T47D (cell line): ENCODE measurements at regions not wholly inside any gene's neighbourhood (a gene's known extent, or its start where the extent isn't known, plus 50 kb on each side); places are given as distances from the start of the nearest gene placed in this dataset.
"Not testable (repeated sequence)": the region's sequence is repeated elsewhere in the genome, so short reads cannot be mapped to it uniquely, and the experiment has no call there.

Experiments used
- DNase-seq, 2 experiments: peaks; one replicate each; pipeline versions ENCODE4 v3.0.0 to v3.0.0-alpha.2; 2011 to 2012; ENCODE audit warnings: low read depth in 1 of 2, low spot score in 1 of 2
- JUND ChIP-seq: IDR thresholded peaks from 2 replicates; pipeline ENCODE4 v1.6.1; 2012; ENCODE audit warnings: low read depth
- in situ Hi-C: cut with HindIII; loops from 2 replicates; pipeline ENCODE4 v1.10.0; 2016; ENCODE audit warnings: low sequenced_read_pairs, low pct_unique_long_range_greater_than_20kb

DNA sequence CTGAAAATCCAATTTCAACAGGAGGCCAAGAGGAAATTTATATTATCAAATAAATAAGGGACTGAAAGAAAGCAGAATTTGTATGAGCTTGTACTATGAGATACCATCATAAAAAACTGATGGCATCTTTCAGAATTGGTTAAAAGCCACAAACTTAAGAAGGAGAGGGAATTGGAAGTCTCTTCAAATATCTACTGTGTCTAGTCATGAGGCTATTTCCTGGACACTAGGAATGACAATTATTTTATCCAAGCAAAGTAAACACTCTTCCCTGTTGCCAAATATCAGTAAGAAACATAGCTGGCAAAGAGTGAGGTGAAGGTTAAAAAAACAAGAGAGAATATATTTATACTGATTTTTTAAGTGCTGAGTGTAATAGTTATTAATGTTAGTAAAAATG lies 101.5 kb upstream of the ARRDC3 start:
- in situ Hi-C loops = no loop called here
- TF ChIP-seq JUND = no peak
- DNase-seq = no peak

DNA sequence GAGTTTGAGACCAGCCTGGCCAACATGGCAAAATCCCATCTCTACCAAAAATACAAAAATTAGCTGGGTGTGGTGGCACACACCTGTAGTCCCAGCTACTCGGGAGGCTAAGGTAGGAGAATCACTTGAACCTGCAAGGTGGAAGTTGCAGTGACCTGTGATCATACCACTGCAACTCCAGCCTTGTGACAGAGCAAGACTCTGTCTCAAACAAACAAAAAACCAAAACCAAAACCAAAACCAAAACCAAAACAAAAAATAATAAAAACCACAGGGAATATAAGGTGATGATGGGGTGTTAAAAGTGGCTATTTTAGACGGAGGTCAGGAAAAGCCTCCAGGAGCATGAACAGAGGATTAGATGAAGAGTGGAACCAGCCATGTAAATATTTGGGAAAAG lies 96.3 kb upstream of the ARRDC3 start:
- in situ Hi-C loops, DNase-seq: not testable (repeated sequence)

DNA sequence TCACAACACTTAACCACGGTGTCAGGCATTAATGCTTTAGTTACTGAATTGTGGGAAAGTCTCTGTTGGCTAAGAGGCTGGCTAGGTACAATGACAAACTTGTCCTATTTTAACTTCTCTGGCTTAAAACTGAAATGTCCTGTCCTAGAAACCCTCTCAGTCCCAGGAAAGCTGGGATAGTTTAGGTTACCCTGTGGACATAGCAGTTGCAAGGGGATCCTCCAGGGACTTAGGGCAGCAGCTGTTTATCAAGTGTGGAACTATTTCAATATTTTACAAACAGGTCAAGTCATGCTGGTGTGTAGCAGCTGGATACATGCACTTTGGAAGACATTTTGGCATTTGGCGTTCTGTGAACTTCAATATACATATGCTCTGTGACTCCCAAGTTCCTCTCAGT lies 95.0 kb upstream of the ARRDC3 start:
- TF ChIP-seq JUND = no peak
- DNase-seq = no peak
- in situ Hi-C loops = no loop called here

DNA sequence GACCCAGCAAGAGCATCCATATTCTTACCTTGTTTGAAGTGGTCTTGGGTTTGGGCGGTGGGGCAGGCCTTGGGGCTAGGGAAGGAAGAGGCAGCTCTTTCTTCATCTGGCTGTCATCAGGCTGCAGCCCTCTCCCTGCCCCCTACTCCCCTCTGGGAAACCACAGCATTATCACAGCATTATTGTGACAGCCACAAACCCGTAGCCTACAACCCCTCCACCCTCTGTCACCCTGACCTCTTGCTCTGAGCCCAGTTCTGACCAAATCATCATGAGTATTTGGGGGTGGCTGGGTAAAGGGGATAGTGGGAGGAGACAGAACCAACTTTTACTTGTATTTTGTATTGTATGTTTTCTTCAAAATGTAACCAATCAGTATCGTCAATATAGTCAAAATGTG lies 94.3 kb upstream of the ARRDC3 start:
- DNase-seq = no peak
- in situ Hi-C loops = no loop called here
- TF ChIP-seq JUND = no peak

- TF ChIP-seq JUND = no peak
- no peak for DNase-seq
- in situ Hi-C loops = no loop called here
Measured at GRCh38 chr5:91474201-91474600, 91.1 kb upstream of the ARRDC3 start.

DNA sequence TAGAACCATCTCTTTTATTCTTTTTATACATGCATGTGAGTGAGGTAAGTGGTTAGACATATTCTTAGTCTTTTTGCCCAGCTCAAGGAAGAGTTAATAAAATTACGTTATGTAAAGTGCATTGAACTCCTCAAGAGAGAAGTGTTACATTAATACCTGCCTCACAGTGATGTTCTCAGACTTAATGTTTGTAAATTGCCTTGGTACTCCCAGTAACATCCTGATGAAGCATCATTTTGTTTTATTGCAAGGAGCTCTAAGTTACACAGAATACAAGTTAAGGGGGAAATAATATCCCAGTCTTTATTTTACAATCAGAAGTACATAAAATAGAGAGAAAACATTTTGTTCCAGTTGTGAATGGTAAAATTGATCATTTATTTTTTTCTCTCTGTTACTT lies 89.5 kb upstream of the ARRDC3 start:
- TF ChIP-seq JUND = no peak
- in situ Hi-C loops = no loop called here
- no peak for DNase-seq

DNA sequence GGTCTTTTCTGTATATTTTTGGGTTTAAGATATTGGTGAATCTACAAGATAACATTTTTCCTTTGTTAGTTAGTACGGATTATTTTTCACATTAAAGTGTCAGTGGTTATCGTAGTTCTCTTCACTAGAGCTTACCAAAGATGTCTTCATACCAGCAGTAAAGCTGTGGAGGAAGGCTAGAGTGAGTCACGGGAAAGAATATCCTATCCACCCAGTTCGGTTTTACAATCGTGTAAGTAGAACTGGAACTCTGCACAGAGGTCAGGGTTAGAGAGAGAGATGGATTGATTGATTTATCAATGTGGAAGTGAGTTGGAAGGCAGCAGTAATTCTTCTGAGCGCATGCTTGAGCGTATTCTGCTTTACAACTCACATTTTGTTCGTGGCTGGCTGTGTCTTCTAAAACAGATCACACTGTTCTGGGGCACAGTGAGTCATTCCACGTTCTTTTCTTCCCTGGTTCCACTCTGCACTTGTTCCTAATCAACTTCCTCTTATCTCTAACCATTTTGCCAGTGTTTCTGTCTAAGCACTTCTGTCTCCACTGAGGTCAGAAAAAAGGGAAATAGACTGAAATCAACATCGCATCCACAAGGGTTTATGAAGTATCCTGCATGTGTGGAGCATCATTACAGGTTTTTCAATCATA lies 86.5 kb upstream of the ARRDC3 start:
- no peak for TF ChIP-seq JUND
- in situ Hi-C loops = no loop called here
- no peak for DNase-seq

- DNase-seq = no peak
Measured at GRCh38 chr5:91468651-91469422, 85.7 kb upstream of the ARRDC3 start.

GRCh38 chr5:91464886-91465646 lies 81.9 kb upstream of the ARRDC3 start:
- TF ChIP-seq JUND = no peak
- DNase-seq = no peak
- in situ Hi-C loops = no loop called here

More at GRCh38 chr5:91468651-91469422, 85.7 kb upstream of the ARRDC3 start:
- in situ Hi-C loops = no loop called here
- TF ChIP-seq JUND = no peak

- DNase-seq = no peak
- in situ Hi-C loops = no loop called here
- no peak for TF ChIP-seq JUND
Measured at GRCh38 chr5:91457681-91458058, 74.6 kb upstream of the ARRDC3 start.

DNA sequence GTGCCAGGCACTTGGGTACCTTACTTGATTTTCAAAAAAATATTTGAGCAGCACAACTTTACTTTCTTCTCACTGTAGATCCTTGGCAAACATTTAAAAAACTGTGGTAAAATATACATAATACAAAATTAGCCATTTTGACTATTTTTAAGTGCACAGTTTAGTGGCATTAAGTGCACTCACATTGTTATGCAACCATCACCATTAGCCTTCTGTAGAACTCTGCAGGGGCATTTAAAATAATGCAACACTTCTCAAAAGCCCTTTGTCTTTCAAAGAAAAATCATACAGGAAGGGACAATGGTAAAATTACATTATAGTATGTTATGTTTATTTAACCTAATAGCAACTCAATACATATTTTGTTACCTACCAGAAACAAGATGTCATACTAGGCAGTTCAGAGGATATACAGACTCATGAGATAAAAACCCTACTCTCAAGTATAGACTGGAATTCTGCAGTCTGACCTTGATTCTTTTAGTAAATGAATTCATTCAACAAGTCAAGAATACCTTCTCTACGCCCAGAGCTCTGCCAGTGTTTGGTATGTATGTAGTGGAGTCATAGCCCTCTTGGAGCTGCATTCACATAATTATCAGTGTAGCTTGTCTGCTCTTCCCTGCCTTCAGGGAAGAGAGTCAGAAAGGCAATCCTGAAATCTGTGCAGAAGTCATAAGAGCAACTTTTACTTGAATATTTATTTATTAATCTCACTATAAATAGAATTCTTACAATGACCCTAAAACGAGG lies 74.0 kb upstream of the ARRDC3 start:
- DNase-seq = no peak
- TF ChIP-seq JUND = no peak
- in situ Hi-C loops = no loop called here

DNA sequence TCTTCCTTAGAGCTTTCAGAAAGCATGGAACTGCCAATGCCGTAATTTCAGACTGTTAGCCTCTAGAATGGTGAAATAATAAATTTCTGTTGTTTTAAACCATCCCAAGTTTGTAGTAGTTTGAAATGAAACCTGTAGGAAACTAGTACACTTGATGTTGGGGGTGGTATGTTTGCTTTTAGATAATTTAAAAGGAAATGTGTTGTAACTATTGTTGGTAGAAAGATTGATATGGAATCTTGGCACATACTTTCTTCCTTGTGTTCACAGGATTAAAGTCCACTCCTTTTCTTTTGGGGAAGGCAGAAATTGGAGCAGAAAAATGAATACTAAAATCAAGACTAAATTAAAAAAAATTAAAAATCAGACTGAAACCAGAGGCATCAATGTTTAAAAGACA lies 66.0 kb upstream of the ARRDC3 start:
- DNase-seq = no peak
- no peak for TF ChIP-seq JUND
- in situ Hi-C loops = no loop called here

DNA sequence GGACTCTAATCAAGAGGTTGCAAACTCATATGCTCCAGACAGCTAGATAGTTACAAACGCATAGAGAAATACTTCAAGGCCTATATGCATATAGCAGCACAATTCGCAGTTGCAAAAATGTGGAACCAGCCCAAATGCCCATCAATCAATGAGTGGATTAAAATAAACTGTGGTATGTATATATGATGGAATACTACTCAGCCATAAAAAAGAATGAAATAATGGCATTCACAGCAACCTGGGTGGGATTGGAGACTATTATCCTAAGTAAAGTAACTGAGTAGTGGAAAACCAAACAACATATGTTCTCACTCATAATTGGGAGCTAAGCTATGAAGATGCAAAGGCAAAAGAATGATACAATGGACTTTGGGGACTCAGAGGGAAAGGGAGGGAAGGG lies 65.0 kb upstream of the ARRDC3 start:
- DNase-seq, in situ Hi-C loops: not testable (repeated sequence)

- DNase-seq, in situ Hi-C loops: not testable (repeated sequence)
Measured at GRCh38 chr5:91446880-91447279, 63.8 kb upstream of the ARRDC3 start.
